HG02938 (cell line): ENCODE measurements at regions not wholly inside any gene's neighbourhood (a gene's known extent, or its start where the extent isn't known, plus 50 kb on each side); places are given as distances from the start of the nearest gene placed in this dataset.

Experiments used
- ATAC-seq: cut with Tn5 transposase; IDR thresholded peaks from one replicate; pipeline ENCODE4 v1.9.1; 2021; ENCODE audit warnings: mild to moderate bottlenecking, moderate library complexity; ENCODE audit not compliant: unreplicated experiment

- ATAC-seq = no peak
Measured at GRCh38 chr3:3745693-3746092, 53.5 kb upstream of the LRRN1 start.

GRCh38 chr3:3744826-3745225, 54.4 kb upstream of the LRRN1 start:
- no peak for ATAC-seq

- no peak for ATAC-seq
Measured at GRCh38 chr3:3743754-3744153, 55.5 kb upstream of the LRRN1 start.

GRCh38 chr3:3740061-3740460, 59.2 kb upstream of the LRRN1 start:
- no peak for ATAC-seq

GRCh38 chr3:3739330-3740060, 59.7 kb upstream of the LRRN1 start:
- no peak for ATAC-seq

GRCh38 chr3:3737531-3737930, 61.7 kb upstream of the LRRN1 start:
- no peak for ATAC-seq

GRCh38 chr3:3735919-3736318, 63.3 kb upstream of the LRRN1 start:
- ATAC-seq = no peak

- no peak for ATAC-seq
Measured at GRCh38 chr3:3734881-3735280, 64.3 kb upstream of the LRRN1 start.

- ATAC-seq = no peak
Measured at GRCh38 chr3:3729261-3729660, 70.0 kb upstream of the LRRN1 start.

GRCh38 chr3:3726549-3726948, 72.7 kb upstream of the LRRN1 start:
- no peak for ATAC-seq

- ATAC-seq = peak; percentile 59
Measured at GRCh38 chr3:3714572-3714971, 84.7 kb upstream of the LRRN1 start.

- no peak for ATAC-seq
Measured at GRCh38 chr3:3712971-3713370, 86.3 kb upstream of the LRRN1 start.

GRCh38 chr3:3708769-3709115, 90.5 kb upstream of the LRRN1 start:
- no peak for ATAC-seq

GRCh38 chr3:3707858-3708768, 91.1 kb upstream of the LRRN1 start:
- no peak for ATAC-seq

- ATAC-seq = no peak
Measured at GRCh38 chr3:3705090-3705775, 94.0 kb upstream of the LRRN1 start.

GRCh38 chr3:3701949-3702348, 97.3 kb upstream of the LRRN1 start:
- ATAC-seq = no peak

GRCh38 chr3:3699816-3700633, 99.2 kb upstream of the LRRN1 start:
- no peak for ATAC-seq

- ATAC-seq = no peak
Measured at GRCh38 chr3:3699407-3699806, 99.8 kb upstream of the LRRN1 start.

- no peak for ATAC-seq
Measured at GRCh38 chr3:3696345-3696744, 102.9 kb upstream of the LRRN1 start.

- ATAC-seq = no peak
Measured at GRCh38 chr3:3693593-3693992, 105.6 kb upstream of the LRRN1 start.
